ENCODE measurements at regions not wholly inside any gene's neighbourhood (a gene's known extent, or its start where the extent isn't known, plus 50 kb on each side); places are given as distances from the start of the nearest gene placed in this dataset.

GRCh38 chr13:38160131-38160530 is 189.5 kb upstream of the UFM1 start:
- TF ChIP-seq CTCF (IDR thresholded peaks at IDR 0.05) = no peak
- no peak for TF ChIP-seq POLR2AphosphoS5 (IDR thresholded peaks at IDR 0.05)
- TF ChIP-seq POLR2A (IDR thresholded peaks at IDR 0.05) = no peak
